Urinary bladder (tissue), 3 donors: ENCODE measurements at regions not wholly inside any gene's neighbourhood (a gene's known extent, or its start where the extent isn't known, plus 50 kb on each side); places are given as distances from the start of the nearest gene placed in this dataset.
"Not testable (repeated sequence)": the region's sequence is repeated elsewhere in the genome, so short reads cannot be mapped to it uniquely, and the experiment has no call there.

Experiments used
- DNase-seq: peaks from one replicate; pipeline ENCODE4 v3.0.0-alpha.2; 2015; ENCODE audit errors: extremely low spot score
- H3K27ac ChIP-seq: one replicate; pipeline ENCODE4 v1.5.1; 2013; ENCODE audit warnings: low read depth, mild to moderate bottlenecking, moderate library complexity
- H3K36me3 ChIP-seq: one replicate; pipeline ENCODE4 v1.6.1; 2013; ENCODE audit warnings: mild to moderate bottlenecking, moderate library complexity; ENCODE audit not compliant: insufficient read depth
- H3K4me1 ChIP-seq: one replicate; pipeline ENCODE4 v1.6.1; 2013; ENCODE audit warnings: mild to moderate bottlenecking, moderate library complexity; ENCODE audit not compliant: insufficient read depth
- H3K4me3 ChIP-seq: one replicate; pipeline ENCODE4 v1.5.1; 2013; ENCODE audit warnings: low read depth, low read length
- WGBS: extraction: QIAGEN DNeasy Blood & Tissue Kit; methylation state at CpG from one replicate; pipeline ENCODE4 v1.1.7; 2013; 5-methylcytosine and 5-hydroxymethylcytosine counted together
- donor health status: healthy with polysubstance abuse.
- donor health status: healthy.

DNA sequence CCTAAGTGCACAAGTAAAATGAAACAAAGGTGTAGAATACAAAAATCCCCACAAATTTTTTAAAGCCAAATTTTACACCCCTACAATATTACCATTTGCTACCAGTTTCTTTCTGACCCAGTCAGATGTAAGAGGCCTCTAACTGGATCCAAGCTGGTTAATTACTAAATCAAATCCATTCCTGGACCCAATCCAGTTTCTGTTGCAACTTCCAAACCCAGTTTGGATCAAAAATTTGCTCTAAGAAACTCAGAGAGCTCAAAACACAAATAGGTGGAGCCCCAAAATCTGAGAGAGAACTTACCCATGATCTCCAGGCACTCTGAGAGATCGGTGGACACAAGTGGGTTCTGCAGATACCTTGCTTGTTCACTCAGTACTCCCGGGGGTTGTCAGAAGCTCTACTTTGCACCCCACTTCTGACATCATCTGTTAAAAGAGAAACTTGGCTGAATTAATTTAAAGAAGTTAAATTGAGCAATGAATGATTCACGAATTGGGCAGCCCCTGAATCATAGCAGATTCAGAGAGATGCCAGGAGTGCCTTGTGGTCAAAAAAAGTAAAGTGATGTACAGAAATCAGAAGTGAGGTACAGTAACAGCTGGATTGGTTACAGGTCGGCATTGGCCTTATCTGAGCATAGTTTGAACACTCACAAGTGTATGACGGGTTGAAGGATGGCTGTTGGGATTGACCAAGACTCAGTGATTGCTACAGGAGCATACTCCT is 448.0 kb downstream of the KCNT2 start:
- Histone ChIP-seq H3K36me3 (no peaks in the 10 kb centered on the region), H3K4me3 (no peak overlapping the region), H3K4me1 (no peaks in the 10 kb centered on the region), H3K27ac (no peak overlapping the region)
- DNase-seq = no peak
- WGBS = 91% methylated on average over 5 of the region's 5 CpGs

DNA sequence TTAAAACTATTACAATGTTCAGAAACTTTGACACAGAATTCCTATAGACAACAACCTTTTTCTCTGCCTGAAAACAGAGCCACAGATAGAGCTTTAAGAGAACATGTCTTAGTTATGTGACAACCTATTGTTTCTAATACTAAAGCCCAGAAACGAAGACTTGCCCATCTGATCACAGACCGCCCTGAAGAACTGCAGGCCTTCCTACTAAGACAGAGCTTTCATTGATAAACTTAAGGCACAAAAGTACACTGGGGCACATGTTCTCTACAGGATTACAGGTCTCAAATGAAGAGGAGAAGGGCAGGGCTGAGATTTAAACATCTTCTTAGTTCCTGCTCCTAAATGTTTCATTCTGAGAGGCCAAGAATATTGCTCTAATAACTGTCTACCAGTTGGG is 452.7 kb downstream of the KCNT2 start:
- no peaks in the 10 kb centered on the region for H3K36me3 ChIP-seq
- WGBS = 83% methylated on average over 2 of the region's 2 CpGs
- no peak for DNase-seq
- no peak overlapping the region for H3K4me3 ChIP-seq
- no peaks in the 10 kb centered on the region for H3K4me1 ChIP-seq
- H3K27ac ChIP-seq = no peak overlapping the region

DNA sequence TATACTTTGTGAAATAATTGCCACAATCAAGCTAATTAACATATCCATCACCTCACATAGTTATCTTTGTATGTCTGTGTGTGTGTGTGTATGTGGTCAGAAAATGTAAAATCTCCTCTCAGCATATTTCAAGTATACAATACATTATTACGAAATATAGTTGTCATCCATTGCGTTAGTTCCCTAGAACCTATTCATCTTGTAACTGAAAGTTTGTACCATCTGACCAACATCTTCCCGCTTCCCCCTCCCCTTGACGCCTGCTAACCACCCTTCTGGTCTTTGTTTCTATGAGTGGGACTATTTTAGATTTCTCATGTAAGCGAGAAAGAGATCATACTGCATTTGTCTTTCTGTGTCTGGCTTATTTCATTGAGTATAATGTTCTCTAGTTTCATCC is 455.3 kb downstream of the KCNT2 start:
- WGBS = 92% methylated on average over 5 of the region's 5 CpGs
- H3K4me3 ChIP-seq = no peak overlapping the region
- DNase-seq = no peak
- H3K36me3 ChIP-seq = no peaks in the 10 kb centered on the region
- H3K4me1 ChIP-seq = no peaks in the 10 kb centered on the region
- no peak overlapping the region for H3K27ac ChIP-seq

DNA sequence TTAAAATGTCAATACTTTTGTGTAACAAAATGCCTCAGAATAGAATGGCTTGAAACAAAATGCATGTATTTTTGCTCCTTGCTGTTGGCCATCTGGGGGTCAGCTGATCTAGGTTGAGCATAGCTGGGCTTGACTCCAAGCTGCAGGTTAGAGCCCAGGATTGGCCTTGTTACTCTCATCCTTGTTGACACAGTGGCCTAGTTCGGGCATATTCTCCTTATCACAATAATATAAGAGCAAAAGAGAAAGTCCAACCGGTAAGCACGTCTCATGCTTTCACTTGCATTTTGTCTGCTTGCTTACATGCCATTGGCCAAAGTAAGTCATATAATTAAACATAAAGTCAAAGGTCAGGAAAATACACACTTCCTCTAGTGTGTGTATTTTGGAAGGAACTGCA is 456.2 kb downstream of the KCNT2 start:
- no peak for DNase-seq
- Histone ChIP-seq H3K4me1 (no peaks in the 10 kb centered on the region), H3K36me3 (no peaks in the 10 kb centered on the region), H3K27ac (no peak overlapping the region), H3K4me3 (no peak overlapping the region)
- 66% methylated on average over 3 of the region's 3 CpGs for WGBS

DNA sequence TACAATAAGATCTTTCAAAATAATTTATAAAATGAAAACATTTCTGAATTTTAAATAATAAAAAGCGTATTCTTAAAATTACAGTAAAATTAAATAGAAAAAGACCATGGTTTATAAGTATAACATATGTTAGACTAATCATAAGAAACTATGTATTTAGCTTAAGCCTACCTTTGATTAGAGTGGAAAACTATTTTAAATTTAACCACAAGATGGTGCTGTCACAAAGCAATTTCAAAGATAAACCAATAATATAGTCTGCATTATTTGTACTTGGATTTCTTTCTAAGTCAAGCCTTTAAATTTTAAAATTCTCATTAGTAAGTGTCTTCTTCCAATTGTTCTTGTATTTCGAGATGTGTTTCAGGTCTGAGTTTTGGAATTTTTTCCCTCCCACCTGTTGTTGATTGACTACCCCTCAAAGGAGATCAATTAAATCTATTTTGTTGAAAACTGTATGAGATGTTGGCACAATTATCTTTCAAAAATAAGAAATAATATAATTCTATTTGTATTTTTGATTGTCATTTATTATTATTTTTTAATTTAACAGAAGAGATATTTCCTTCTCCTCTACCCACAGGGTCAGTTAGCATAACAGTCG is 459.8 kb downstream of the KCNT2 start:
- no peak overlapping the region for H3K4me3 ChIP-seq
- H3K4me1 ChIP-seq = no peaks in the 10 kb centered on the region
- no peak for DNase-seq
- no peaks in the 10 kb centered on the region for H3K36me3 ChIP-seq
- 49% methylated on average over 3 of the region's 3 CpGs for WGBS
- H3K27ac ChIP-seq = no peak overlapping the region

DNA sequence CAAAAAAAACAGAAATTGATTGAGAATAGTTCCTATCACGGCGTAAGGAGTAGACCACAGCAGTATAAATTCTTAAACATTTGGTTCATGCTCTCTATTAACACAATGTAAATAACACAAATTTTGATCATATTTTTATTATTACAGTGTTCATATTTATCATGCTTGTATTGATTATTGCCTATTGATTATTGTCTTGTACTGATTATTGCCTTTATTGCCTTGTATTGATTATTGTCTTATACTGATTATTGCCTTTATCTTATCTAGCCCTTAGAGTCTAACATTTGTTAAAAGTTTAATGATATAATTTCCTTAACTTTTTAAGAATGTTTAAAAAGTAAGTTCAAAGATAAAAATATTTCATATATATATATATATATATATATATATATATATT is 460.7 kb downstream of the KCNT2 start:
- Histone ChIP-seq H3K4me3 (no peak overlapping the region), H3K4me1 (no peaks in the 10 kb centered on the region), H3K27ac (no peak overlapping the region), H3K36me3 (no peaks in the 10 kb centered on the region)
- 97% methylated on average over 2 of the region's 2 CpGs for WGBS
- no peak for DNase-seq

DNA sequence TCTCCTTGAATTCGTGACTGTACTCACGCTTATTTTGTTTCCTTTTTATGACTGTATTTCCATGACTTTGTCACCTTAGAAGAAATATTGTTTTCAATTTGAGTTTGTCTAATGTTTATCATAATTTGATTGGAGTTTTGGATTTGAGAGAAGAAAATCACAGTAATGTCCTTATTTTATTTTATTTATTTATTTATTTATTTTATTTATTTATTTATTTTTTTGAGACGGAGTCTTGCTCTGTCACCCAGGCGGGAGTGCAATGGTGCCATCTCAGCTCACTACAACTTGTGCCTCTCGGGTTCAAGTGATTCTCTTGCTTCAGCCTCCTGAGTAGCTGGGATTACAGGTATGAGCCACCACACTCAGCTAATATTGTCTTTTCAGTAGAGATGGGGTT is 463.1 kb downstream of the KCNT2 start:
- 97% methylated on average over 5 of the region's 5 CpGs for WGBS
- not testable (repeated sequence) for H3K36me3 ChIP-seq, H3K27ac ChIP-seq, DNase-seq, H3K4me3 ChIP-seq, H3K4me1 ChIP-seq

DNA sequence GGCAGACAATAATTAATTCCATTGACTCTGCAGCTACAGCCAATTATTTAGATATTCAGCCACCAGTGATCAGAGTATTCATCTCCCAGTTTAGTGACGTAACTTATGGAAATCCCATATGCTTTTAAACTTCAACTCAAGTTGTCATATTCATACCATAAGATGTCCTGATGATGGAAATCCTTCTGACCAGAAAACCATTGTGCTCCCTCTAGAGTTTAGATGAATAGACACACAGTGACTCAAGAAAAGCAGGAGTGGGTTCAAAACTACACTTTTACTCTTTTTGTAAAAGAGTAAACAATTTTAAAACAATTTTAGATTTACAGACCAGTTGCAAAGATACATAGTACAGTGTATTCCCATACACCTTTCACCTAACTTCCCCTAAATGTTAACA is 463.7 kb downstream of the KCNT2 start:
- WGBS = 94% methylated on average over 1 of the region's 1 CpG
- H3K4me1 ChIP-seq = no peaks in the 10 kb centered on the region
- H3K36me3 ChIP-seq = no peaks in the 10 kb centered on the region
- no peak overlapping the region for H3K4me3 ChIP-seq
- no peak overlapping the region for H3K27ac ChIP-seq
- no peak for DNase-seq

GRCh38 chr1:196143602-196144342 is 464.5 kb downstream of the KCNT2 start:
- no peak overlapping the region for H3K27ac ChIP-seq
- H3K4me1 ChIP-seq = no peaks in the 10 kb centered on the region
- DNase-seq = no peak
- WGBS = 73% methylated on average over 8 of the region's 8 CpGs
- no peak overlapping the region for H3K4me3 ChIP-seq
- H3K36me3 ChIP-seq = no peaks in the 10 kb centered on the region

- Histone ChIP-seq H3K36me3 (no peaks in the 10 kb centered on the region), H3K4me3 (no peak overlapping the region), H3K27ac (no peak overlapping the region), H3K4me1 (no peaks in the 10 kb centered on the region)
- WGBS = 91% methylated on average over 2 of the region's 2 CpGs
- no peak for DNase-seq
Measured at GRCh38 chr1:196142111-196142640, 466.1 kb downstream of the KCNT2 start.

GRCh38 chr1:196136396-196136795 is 471.8 kb downstream of the KCNT2 start:
- H3K4me1 ChIP-seq = no peaks in the 10 kb centered on the region
- no peak overlapping the region for H3K4me3 ChIP-seq
- DNase-seq = no peak
- no peak overlapping the region for H3K27ac ChIP-seq
- 89% methylated on average over 4 of the region's 4 CpGs for WGBS
- no peaks in the 10 kb centered on the region for H3K36me3 ChIP-seq

DNA sequence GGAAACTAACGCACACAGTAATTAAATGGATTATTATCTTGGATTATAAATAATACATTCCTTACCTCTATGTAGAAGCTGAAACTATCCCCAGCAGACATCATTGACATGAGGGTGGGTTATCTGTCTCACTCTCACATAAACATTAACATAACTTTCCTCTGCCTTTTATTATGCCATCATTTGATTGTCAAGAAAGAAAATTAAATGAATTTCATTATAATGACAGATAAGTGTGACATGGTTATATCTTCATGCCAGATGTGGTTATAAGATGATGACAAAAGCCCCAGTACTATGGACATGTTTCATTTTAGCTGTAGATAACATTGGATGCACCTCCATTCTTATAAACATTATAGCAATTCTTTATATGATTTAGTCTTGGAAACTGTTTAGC is 476.5 kb downstream of the KCNT2 start:
- H3K4me1 ChIP-seq = no peaks in the 10 kb centered on the region
- WGBS = 85% methylated on average over 1 of the region's 1 CpG
- DNase-seq = no peak

GRCh38 chr1:196128835-196129234 is 479.4 kb downstream of the KCNT2 start:
- Histone ChIP-seq H3K36me3 (no peaks in the 10 kb centered on the region), H3K4me1 (no peaks in the 10 kb centered on the region), H3K4me3 (no peak overlapping the region), H3K27ac (no peak overlapping the region)
- DNase-seq = no peak
- 77% methylated on average over 2 of the region's 2 CpGs for WGBS

More for the DNA sequence above, 476.5 kb downstream of the KCNT2 start:
- Histone ChIP-seq H3K36me3 (no peaks in the 10 kb centered on the region), H3K27ac (no peak overlapping the region), H3K4me3 (no peak overlapping the region)

DNA sequence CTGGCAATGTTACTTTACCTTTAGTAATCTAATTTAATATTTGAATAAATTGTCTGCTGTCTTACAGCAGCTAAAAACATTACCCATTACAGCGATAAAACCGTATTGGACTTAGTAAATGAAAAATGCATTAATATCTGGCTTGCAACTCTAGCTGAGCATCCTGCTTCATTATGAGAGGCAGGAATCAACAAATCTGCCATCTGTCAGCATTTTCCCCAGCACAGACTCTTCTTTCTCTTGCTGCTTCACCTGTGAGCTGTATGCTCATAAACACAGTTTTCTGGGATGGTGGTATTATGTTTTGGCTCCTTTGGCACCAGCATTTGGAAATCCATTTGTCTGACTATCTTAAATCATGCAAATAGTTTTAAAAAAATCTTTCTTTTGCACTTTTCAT is 487.1 kb downstream of the KCNT2 start:
- Histone ChIP-seq H3K4me3 (no peak overlapping the region), H3K36me3 (no peaks in the 10 kb centered on the region), H3K27ac (no peak overlapping the region), H3K4me1 (no peaks in the 10 kb centered on the region)
- DNase-seq = no peak
- 87% methylated on average over 2 of the region's 2 CpGs for WGBS
